COLO829 (cell line): ENCODE measurements at regions not wholly inside any gene's neighbourhood (a gene's known extent, or its start where the extent isn't known, plus 50 kb on each side); places are given as distances from the start of the nearest gene placed in this dataset.
A peak's percentile ranks its signal among the peaks of the same experiment; 100 is the strongest.
"Not testable (repeated sequence)": the region's sequence is repeated elsewhere in the genome, so short reads cannot be mapped to it uniquely, and the experiment has no call there.

Source experiments
- DNase-seq: peaks from one replicate; pipeline ENCODE4 v3.0.0; 2012; ENCODE audit warnings: low spot score

GRCh38 chr5:152456815-152457443 lies 51.9 kb upstream of the NMUR2 start:
- no peak for DNase-seq

GRCh38 chr5:152462021-152462721 lies 57.1 kb upstream of the NMUR2 start:
- DNase-seq, result no peak

- DNase-seq, result no peak
These were observed 59.0 kb upstream of the NMUR2 start for GRCh38 chr5:152464048-152464447.

DNA sequence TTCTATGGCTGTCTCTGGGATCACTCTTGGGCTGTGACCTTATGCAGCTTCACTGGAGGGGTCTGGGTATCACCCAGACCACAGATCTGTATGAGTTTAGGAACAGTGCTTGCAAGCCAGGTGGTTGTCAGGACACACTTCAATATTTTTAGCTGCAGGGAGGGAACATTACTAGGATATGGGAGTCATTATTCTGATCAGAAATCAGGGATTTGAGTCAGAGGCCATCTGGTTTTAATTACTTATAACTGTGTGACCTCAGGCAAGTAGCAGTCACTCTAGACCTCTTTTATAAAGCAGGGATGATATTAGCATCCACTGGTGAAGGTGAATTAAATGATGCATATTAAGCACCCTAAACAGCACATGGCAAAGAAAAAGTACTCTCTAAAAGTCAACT lies 60.1 kb upstream of the NMUR2 start:
- no peak for DNase-seq

- DNase-seq, result no peak
These were observed 61.1 kb upstream of the NMUR2 start for GRCh38 chr5:152466085-152466745.

DNA sequence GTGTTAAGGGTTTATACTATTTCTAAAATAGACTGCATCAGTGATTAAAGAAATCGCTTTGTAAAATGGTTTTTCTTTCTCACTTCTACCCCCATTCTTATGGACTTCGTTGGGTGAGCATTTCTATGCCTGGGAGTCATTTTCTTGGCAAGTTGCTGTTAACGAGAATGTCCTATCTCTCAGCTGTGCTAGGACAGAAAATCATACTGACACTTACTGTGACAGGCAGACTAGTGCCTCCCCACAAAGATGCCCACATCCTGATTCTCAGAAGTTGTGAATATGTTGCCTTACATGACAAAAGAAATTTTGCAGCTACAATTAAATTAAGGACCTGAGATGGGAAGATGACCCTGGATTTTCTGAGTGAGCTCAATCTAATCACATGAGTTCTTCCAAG lies 65.1 kb upstream of the NMUR2 start:
- DNase-seq, result no peak

DNA sequence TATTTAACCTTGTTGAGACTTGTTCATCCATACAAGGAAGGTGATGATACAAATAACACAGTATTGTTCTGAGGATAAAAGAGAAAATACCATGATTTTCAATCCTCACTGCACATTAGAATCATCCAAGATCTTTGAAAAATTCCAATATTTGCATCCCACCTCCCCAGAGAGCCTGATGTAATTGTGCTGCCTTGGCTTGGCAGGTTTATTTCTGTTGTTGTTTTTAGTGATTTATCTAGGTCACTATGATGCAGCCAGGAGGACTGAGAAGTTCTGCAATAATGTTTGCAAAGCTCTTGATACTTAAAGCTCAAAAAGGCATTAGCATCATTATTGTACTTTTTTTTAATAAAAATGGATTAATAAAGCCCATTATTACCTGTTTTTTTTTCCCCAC lies 67.0 kb upstream of the NMUR2 start:
- DNase-seq, result no peak

- no peak for DNase-seq
These were observed 69.9 kb upstream of the NMUR2 start for GRCh38 chr5:152474961-152475360.

DNA sequence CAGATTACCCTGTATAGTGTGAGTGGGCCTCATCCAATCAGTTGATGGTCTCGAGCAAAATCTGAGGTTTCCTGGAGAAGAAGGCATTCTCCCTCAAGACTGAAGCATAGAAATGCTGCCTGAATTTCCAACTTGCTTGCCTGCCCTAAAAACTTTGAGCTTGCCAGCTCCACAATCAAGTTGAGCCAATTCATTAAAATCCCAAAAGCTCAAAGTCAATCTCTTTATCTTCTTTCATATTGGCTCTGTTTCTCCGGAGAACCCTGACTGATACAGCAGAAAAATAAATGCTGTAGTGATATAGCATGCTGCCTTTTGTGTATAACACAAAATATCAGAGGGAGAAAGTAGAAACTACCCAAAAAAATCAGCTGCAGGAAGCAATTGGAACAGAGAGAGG lies 72.5 kb upstream of the NMUR2 start:
- no peak for DNase-seq

GRCh38 chr5:152479866-152480265 lies 74.8 kb upstream of the NMUR2 start:
- not testable (repeated sequence) for DNase-seq

DNA sequence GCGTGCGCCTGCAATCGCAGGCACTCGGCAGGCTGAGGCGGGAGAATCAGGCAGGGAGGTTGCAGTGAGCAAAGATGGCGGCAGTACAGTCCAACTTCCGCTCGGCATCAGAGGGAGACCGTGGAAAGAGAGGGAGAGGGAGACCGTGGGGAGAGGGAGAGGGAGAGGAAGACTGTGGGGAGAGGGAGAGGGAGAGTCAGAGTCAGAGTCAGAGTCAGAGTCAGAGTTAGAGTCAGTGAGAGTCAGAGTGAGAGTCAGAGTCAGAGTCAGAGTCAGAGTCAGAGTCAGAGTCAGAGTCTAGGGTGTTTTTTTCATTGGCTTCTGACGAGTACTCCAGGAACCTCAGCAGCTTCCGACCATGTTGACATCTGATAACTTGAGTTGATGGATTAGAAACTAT lies 75.6 kb upstream of the NMUR2 start:
- not testable (repeated sequence) for DNase-seq

DNA sequence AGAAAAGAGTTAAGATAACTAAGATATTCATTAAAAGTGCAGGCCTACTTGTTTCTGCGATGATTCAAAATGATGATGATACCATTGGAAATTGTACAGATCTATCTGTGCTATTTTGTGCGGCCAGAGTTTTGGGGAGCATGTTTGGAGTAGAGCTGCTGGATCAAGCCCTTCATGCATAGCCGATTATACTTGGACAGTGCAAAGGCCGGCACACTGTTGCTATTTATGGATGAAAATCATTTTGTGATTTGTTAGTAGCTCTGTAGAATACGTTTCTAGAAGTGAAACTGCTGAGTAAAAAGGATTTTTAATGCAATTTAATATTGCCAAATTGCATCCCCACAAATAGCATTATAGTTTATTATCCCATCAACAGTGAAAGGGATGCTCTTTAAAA lies 82.1 kb upstream of the NMUR2 start:
- DNase-seq, result no peak

DNA sequence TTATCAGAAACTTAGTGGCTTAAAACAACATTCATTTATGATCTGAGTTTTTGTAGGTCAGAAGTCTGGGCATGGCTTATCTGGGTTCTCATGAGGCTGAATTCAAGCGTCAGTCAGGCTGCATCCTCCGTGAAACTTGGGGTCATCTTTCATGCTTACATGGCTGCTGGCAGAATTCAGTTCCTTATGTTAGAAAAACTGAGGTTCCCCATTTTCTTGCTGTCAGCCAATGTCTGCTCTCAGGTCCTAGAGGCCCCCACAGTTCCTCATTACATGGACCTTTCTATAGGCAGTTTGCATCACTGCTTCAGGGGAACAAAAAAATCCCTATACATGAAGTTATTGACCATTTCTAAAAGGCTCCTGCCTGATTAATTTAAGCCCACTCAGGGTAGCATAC lies 83.8 kb upstream of the NMUR2 start:
- DNase-seq, result no peak

- no peak for DNase-seq
These were observed 94.9 kb upstream of the NMUR2 start for GRCh38 chr5:152499814-152500535.

DNA sequence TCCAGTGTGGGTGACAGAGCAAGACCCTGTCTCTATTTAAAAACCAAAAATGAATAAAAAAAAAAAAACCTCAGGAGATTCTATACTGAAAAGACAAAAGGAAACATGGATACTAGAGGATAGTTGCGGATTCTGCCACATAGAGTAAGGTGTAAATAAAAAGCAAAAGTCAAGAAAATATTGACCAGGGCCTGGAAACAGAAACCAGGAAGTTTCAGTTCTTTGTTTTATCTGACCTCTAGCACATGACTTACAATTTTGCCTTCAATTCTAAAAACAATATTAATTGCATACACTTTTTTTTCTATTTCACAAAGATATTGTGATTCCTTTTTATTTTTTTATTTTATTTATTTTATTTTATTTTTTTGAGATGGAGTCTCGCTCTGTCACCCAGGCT lies 96.2 kb upstream of the NMUR2 start:
- DNase-seq, result no peak

DNA sequence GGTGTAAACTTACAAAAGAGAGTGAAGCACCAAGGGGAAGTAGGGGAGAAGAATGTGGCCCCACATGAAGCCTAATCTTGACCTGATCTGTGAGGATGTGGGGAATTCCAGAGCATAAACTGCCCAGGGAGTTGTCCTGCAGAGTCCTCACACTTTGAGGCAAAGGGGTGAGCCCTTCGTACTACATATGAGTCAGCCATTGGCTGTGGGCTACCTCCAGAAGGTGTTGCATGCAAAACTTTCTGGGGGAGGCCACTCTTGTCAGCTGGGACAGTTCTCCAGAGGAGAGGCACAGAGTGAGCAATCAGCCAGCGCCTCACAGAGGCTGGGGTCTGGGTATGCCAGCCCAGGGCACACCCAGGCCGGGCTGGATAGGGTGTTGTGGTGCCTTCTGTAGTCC lies 98.1 kb upstream of the NMUR2 start:
- no peak for DNase-seq

DNA sequence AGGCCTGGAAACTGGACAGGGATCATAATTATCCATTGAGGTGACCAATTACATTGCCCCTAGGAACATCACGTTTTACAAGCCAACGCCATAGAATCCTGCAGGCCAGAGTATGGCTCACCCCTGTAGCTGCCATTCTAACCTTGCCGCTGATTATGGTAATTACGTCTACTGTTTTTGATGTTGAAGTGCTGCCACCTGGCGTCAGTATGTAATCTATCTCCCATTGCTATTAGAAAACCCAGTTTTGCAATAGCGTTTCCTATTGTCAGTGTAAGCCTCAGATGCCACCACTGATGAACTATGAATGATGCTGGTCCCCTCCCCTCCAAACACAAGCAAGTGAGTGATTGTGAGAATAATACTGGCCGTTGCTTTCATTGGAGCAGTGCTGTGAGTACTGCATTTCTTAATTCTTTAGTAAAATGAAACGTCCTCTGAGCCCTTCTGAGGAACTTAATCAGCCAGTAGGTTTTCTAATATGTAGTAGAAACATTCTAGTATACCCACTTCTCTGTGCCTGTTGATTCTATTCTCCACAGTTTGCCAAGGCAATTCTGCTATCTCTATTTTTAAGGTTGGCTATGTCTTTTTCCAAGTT lies 100.5 kb upstream of the NMUR2 start:
- DNase-seq, result peak; percentile 10

DNA sequence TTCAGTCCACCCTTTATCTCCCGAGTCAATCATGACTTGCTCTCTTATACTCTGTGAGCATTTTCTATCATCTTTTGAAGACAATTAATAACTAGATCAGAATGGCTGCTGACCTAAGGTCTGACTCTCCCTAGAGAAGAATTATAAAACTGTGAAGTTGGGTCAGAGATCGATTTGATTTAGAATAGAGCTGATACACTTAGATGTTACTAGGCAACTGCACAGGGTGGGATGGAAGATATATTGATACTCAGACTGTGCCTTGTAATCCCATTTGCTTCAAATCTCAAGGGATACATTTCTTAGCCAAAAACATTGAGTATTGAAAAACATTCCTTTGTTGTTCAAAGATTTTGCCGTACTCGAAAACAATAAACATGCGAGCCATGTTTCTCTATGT lies 106.0 kb upstream of the NMUR2 start:
- DNase-seq, result no peak

- DNase-seq, result no peak
These were observed 106.6 kb upstream of the NMUR2 start for GRCh38 chr5:152511531-152512132.

GRCh38 chr5:152514827-152515397 lies 109.8 kb upstream of the NMUR2 start:
- DNase-seq, result peak; percentile 21

- peak; percentile 8 for DNase-seq
These were observed 118.9 kb upstream of the NMUR2 start for GRCh38 chr5:152523964-152524363.
